OCI-LY7 (cell line): ENCODE measurements at regions not wholly inside any gene's neighbourhood (a gene's known extent, or its start where the extent isn't known, plus 50 kb on each side); places are given as distances from the start of the nearest gene placed in this dataset.

ENCODE experiments used
- BruUV-seq: library from RNA; stranded (reverse); fragments of 400-500 nt; replicated peaks from 2 replicates; lab custom pipeline; 2021; lab: Mats Ljungman, UMichigan
- CTCF ChIA-PET: fragments of 300-600 bp; sonication (Branson Sonifier 250); formaldehyde crosslinking; loops from one replicate; lab custom pipeline; 2022; ENCODE audit warnings: antibody characterized with exemption; ENCODE audit not compliant: unreplicated experiment; lab: Charles Lee
- POLR2A ChIA-PET: fragments of 300-600 bp; sonication (Branson Sonifier 250); formaldehyde crosslinking; loops from one replicate; lab custom pipeline; 2022; ENCODE audit warnings: antibody characterized with exemption; lab: Charles Lee
- DNase-seq: peaks from one replicate; pipeline ENCODE4 v3.0.0-alpha.2; 2015; ENCODE audit warnings: low spot score
- H2AFZ ChIP-seq: fragments of 200-600 bp; sonication (generic), shearing (Covaris generic); 2 replicates; pipeline ENCODE4 v1.6.1; 2014; ENCODE audit warnings: mild to moderate bottlenecking, antibody characterized with exemption, low read length, moderate library complexity
- H3K27ac ChIP-seq: fragments of 200-600 bp; sonication (generic); 2 replicates; pipeline ENCODE4 v1.5.1; 2014; ENCODE audit warnings: mixed run types, low read depth, mild to moderate bottlenecking, moderate library complexity, low read length, inconsistent platforms; ENCODE audit not compliant: poor library complexity, severe bottlenecking
- H3K36me3 ChIP-seq: fragments of 200-600 bp; sonication (generic); 2 replicates; pipeline ENCODE4 v1.6.1; 2014; ENCODE audit warnings: mild to moderate bottlenecking, antibody characterized with exemption, low read length, moderate library complexity, mixed read lengths; ENCODE audit not compliant: insufficient read depth
- H3K4me1 ChIP-seq: fragments of 200-600 bp; sonication (generic); 2 replicates; pipeline ENCODE4 v1.5.1; 2014; ENCODE audit warnings: mild to moderate bottlenecking, low read length; ENCODE audit not compliant: insufficient read depth, poor library complexity, severe bottlenecking
- H3K4me2 ChIP-seq: fragments of 200-600 bp; sonication (generic); 2 replicates; pipeline ENCODE4 v1.6.1; 2014; ENCODE audit warnings: mild to moderate bottlenecking, low read length
- H3K4me3 ChIP-seq: fragments of 200-600 bp; sonication (generic); 2 replicates; pipeline ENCODE4 v1.5.1; 2014; ENCODE audit warnings: mild to moderate bottlenecking, low read depth, low read length; ENCODE audit not compliant: poor library complexity, severe bottlenecking
- H3K79me2 ChIP-seq: fragments of 200-600 bp; sonication (generic); 2 replicates; pipeline ENCODE4 v1.6.1; 2016; ENCODE audit warnings: low read depth, mild to moderate bottlenecking, low read length, moderate library complexity, mixed read lengths; ENCODE audit not compliant: insufficient read depth
- H3K9me2 ChIP-seq: fragments of 200-600 bp; sonication (generic); 2 replicates; pipeline ENCODE4 v1.6.1; 2016; ENCODE audit warnings: mild to moderate bottlenecking, low read length, mixed read lengths; ENCODE audit not compliant: insufficient read depth
- H3K9me3 ChIP-seq: fragments of 200-600 bp; sonication (generic); 2 replicates; pipeline ENCODE4 v1.6.1; 2014; ENCODE audit warnings: mild to moderate bottlenecking, mixed run types, low read length, mixed read lengths
- H4K20me1 ChIP-seq: fragments of 200-600 bp; sonication (generic); 2 replicates; pipeline ENCODE4 v1.6.1; 2014; ENCODE audit warnings: mild to moderate bottlenecking, antibody characterized with exemption, low read length, moderate library complexity, mixed read lengths; ENCODE audit not compliant: insufficient read depth
- EZH2phosphoT487 ChIP-seq: fragments of 200-600 bp; sonication (generic); IDR thresholded peaks from 2 replicates; pipeline ENCODE4 v1.6.1; 2018; ENCODE audit warnings: low read depth, borderline replicate concordance, mild to moderate bottlenecking, mixed run types, antibody characterized with exemption, low read length, moderate library complexity, mixed read lengths
- intact Hi-C: fragments of 100-400 bp; cut with micrococcal nuclease; formaldehyde crosslinking; loops from one replicate; pipeline ENCODE4 v1.10.0; 2022; ENCODE audit not compliant: unreplicated experiment
- TF ChIP-seq, protein P1 (sequence below): fragments of 200-600 bp; sonication (generic); conservative IDR thresholded peaks from 2 replicates; pipeline ENCODE4 v1.5.1; 2014; ENCODE audit warnings: mild to moderate bottlenecking, antibody characterized with exemption, low read length, moderate library complexity, mixed read lengths

DNA sequence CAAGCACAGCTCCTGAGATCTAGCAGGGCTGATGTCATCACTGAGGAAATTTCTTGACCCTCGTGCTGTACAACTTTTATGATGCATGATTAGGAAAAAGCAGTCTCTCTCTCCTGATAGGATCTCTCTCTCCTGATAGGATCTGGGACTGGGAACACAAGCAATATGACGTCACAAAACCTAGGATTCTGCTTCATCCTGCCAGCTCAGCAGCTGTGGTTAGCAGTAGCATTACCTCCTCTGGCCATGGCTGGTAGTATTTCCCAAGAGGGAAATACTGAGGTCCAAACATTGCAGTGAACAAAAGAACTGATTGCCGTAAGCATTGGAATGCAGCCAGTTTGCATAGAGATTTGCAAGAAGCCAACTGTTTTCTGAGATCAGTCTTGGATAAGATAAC is 521.2 kb upstream of the POU3F3 start:
- Histone ChIP-seq H3K79me2 (no peaks in the 10 kb centered on the region), H3K27ac (no peak overlapping the region), H3K36me3 (no peaks in the 10 kb centered on the region), H3K4me1 (no peaks in the 10 kb centered on the region), H4K20me1 (no peaks in the 10 kb centered on the region), H3K9me3 (no peaks in the 10 kb centered on the region), H3K4me2 (no peak overlapping the region), H2AFZ (no peak overlapping the region), H3K9me2 (no peaks in the 10 kb centered on the region), H3K4me3 (no peak overlapping the region)
- no TSS peak for BruUV-seq
- ChIA-PET CTCF (no interaction called here), POLR2A (no interaction called here)
- TF ChIP-seq, protein P1, sequence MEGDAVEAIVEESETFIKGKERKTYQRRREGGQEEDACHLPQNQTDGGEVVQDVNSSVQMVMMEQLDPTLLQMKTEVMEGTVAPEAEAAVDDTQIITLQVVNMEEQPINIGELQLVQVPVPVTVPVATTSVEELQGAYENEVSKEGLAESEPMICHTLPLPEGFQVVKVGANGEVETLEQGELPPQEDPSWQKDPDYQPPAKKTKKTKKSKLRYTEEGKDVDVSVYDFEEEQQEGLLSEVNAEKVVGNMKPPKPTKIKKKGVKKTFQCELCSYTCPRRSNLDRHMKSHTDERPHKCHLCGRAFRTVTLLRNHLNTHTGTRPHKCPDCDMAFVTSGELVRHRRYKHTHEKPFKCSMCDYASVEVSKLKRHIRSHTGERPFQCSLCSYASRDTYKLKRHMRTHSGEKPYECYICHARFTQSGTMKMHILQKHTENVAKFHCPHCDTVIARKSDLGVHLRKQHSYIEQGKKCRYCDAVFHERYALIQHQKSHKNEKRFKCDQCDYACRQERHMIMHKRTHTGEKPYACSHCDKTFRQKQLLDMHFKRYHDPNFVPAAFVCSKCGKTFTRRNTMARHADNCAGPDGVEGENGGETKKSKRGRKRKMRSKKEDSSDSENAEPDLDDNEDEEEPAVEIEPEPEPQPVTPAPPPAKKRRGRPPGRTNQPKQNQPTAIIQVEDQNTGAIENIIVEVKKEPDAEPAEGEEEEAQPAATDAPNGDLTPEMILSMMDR, result no peak
- TF ChIP-seq EZH2phosphoT487, result no peak
- no peak for DNase-seq
- intact Hi-C loops, result no loop called here

DNA sequence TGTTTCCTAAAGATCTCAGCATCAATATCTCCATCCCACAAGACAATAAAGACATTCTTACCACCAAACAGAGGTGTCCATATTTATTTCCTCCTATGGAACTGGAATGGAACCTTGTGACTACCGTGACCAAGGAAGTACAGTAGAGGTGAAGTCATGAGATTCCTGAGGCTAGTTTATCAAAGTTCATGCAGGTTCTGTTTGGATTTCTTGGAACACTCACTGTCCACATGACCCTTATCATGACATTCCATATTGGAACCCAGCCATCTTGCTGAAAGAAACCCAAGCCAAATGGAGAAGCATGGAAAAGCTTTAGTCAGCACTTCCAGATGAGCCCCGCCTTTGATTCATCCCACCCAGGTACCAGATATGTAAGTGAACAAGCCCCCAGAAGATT is 516.0 kb upstream of the POU3F3 start:
- H2AFZ ChIP-seq, result no peak overlapping the region
- no peaks in the 10 kb centered on the region for H3K9me2 ChIP-seq
- H3K9me3 ChIP-seq, result no peaks in the 10 kb centered on the region
- ChIA-PET POLR2A (no interaction called here), CTCF (no interaction called here)
- H3K4me2 ChIP-seq, result no peak overlapping the region
- H4K20me1 ChIP-seq, result no peaks in the 10 kb centered on the region
- H3K79me2 ChIP-seq, result no peaks in the 10 kb centered on the region
- no peak for DNase-seq
- no peak overlapping the region for H3K4me3 ChIP-seq
- no TSS peak for BruUV-seq
- H3K4me1 ChIP-seq, result no peaks in the 10 kb centered on the region
- no peaks in the 10 kb centered on the region for H3K36me3 ChIP-seq
- no peak for TF ChIP-seq EZH2phosphoT487
- TF ChIP-seq, protein P1, result no peak
- H3K27ac ChIP-seq, result no peak overlapping the region
- intact Hi-C loops, result no loop called here

DNA sequence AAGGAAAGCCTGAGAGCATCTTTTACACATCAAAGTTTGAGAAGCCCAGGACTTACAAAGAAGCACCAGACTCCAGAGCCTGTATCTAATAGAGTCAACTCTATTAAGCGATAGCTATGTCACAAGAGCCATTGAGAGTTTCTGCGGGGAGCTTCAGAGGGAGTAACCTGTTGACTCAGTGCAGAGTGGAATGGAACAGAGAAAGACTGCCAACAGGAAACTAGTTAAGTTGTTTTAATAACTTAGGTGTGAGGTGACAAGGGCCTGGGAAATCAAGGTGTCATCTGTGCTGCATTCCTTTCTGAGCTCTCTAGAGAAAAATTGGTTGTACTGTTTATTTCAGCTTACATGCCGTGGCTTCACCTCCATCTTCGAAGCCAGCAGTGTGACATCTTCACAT is 513.8 kb upstream of the POU3F3 start:
- H3K4me1 ChIP-seq, result no peaks in the 10 kb centered on the region
- ChIA-PET CTCF (no interaction called here), POLR2A (no interaction called here)
- no peaks in the 10 kb centered on the region for H4K20me1 ChIP-seq
- no peaks in the 10 kb centered on the region for H3K9me2 ChIP-seq
- H2AFZ ChIP-seq, result no peak overlapping the region
- no peaks in the 10 kb centered on the region for H3K79me2 ChIP-seq
- no peaks in the 10 kb centered on the region for H3K36me3 ChIP-seq
- BruUV-seq, result no TSS peak
- TF ChIP-seq, protein P1, result no peak
- TF ChIP-seq EZH2phosphoT487, result no peak
- no peak overlapping the region for H3K4me2 ChIP-seq
- H3K27ac ChIP-seq, result no peak overlapping the region
- DNase-seq, result no peak
- no peaks in the 10 kb centered on the region for H3K9me3 ChIP-seq
- H3K4me3 ChIP-seq, result no peak overlapping the region
- intact Hi-C loops, result no loop called here
